ENCODE measurements at regions not wholly inside any gene's neighbourhood (a gene's known extent, or its start where the extent isn't known, plus 50 kb on each side); places are given as distances from the start of the nearest gene placed in this dataset.

DNA sequence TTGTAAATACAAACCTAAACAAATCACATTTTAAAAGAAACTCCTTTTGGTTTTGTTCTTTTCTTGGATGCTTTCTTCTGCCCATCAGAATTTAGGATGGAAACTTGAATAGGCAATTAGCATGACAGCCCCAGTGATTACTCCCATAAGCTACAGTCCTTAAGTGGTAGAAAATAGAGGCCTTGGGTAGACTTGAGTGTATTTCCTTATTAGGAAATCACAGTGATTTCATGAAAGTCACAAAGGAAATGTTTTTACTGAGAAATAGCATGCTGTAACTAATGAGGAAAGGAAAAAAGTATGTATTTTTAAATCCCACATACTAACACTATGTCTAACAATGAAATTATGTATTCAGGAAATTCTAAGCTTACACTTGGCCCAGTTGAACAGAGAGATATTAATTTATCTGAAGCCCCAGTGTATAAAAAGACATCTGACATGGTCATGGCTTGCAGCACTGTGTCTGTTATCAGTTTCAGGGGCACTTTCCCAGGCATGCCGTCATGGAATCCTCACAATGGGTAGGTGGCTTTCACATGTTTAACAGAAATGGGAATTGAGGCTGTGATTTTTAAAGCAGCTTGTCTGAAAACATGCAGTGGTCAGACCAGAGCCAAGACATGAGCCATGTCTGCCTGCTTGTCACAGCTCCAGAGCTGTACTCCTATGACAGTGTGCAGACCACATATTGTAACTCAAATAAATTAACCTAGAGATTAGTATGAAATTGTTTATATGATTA, 79.7 kb upstream of the TRIB2 start:
- no peak overlapping the region for H3K4me3 ChIP-seq (ENCODE audit: low read depth, low read length)
- TF ChIP-seq, protein P1, sequence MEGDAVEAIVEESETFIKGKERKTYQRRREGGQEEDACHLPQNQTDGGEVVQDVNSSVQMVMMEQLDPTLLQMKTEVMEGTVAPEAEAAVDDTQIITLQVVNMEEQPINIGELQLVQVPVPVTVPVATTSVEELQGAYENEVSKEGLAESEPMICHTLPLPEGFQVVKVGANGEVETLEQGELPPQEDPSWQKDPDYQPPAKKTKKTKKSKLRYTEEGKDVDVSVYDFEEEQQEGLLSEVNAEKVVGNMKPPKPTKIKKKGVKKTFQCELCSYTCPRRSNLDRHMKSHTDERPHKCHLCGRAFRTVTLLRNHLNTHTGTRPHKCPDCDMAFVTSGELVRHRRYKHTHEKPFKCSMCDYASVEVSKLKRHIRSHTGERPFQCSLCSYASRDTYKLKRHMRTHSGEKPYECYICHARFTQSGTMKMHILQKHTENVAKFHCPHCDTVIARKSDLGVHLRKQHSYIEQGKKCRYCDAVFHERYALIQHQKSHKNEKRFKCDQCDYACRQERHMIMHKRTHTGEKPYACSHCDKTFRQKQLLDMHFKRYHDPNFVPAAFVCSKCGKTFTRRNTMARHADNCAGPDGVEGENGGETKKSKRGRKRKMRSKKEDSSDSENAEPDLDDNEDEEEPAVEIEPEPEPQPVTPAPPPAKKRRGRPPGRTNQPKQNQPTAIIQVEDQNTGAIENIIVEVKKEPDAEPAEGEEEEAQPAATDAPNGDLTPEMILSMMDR (conservative IDR thresholded peaks at IDR 0.05; ENCODE audit: low read depth, low read length), result no peak
- DNase-seq (ENCODE audit: low read depth), result peak; percentile 27

DNA sequence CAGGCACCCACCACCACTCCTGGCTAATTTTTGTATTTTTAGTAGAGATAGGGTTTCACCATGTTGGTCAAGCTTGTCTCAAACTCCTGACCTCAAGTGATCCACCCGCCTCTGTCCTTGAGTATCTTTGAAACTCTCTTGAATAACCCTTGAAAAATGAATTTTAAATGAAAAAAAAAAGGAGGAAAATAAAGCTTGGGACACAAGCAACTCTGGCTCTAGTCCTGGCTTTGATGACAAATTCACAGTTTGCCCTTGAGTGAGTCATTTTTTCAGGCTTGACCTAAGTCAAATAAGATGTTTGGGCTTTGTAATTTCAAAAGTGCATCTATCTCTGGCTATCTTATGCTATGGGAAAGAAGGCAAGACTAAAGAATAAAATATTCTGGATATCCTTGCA, 79.0 kb upstream of the TRIB2 start:
- TF ChIP-seq, protein P1 (conservative IDR thresholded peaks at IDR 0.05; ENCODE audit: low read depth, low read length), result no peak
- peak; percentile 16 for DNase-seq (ENCODE audit: low read depth)
- H3K4me3 ChIP-seq (ENCODE audit: low read depth, low read length), result no peak overlapping the region

DNA sequence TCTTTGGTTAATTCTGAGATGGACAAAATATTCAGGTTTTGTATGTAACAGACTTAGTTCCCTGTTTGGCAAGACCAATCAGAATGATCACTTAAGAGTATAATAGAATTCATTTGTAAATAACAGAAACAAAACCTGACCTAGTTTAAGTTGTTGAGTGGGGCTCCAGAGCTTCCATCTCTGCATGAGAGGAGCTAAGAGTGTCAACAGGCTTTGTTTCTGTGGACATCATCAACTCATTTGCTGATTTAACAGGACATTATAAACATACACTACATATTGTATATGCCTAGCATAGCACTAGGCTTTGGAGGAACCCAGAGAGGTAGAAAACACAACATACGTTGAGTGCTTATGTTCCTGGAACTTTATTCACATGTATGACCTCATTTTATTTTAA, 75.3 kb upstream of the TRIB2 start:
- TF ChIP-seq, protein P1 (conservative IDR thresholded peaks at IDR 0.05; ENCODE audit: low read depth, low read length), result no peak
- DNase-seq (ENCODE audit: low read depth), result no peak
- H3K4me3 ChIP-seq (ENCODE audit: low read depth, low read length), result no peak overlapping the region

DNA sequence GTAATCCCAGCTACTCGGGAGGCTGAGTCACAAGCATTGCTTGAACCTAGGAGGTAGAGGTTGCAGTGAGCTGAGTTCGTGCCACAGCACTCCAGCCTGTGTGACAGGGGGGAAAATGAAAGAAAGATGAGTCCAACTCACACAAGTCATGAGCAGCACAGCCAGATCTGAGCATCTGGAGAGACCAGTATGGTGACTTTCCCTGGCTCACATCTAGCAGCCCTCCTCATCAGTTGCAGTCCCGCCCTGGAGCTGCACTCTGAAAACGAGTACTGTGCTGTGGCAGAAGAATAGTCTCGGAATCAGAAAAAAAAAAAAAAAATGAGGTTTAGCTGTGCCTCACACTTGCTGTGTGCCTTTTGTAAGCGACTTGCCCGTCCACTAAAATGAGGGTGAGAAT, 74.4 kb upstream of the TRIB2 start:
- H3K4me3 ChIP-seq (ENCODE audit: low read depth, low read length), result no peak overlapping the region
- no peak for DNase-seq (ENCODE audit: low read depth)
- TF ChIP-seq, protein P1 (conservative IDR thresholded peaks at IDR 0.05; ENCODE audit: low read depth, low read length), result no peak

DNA sequence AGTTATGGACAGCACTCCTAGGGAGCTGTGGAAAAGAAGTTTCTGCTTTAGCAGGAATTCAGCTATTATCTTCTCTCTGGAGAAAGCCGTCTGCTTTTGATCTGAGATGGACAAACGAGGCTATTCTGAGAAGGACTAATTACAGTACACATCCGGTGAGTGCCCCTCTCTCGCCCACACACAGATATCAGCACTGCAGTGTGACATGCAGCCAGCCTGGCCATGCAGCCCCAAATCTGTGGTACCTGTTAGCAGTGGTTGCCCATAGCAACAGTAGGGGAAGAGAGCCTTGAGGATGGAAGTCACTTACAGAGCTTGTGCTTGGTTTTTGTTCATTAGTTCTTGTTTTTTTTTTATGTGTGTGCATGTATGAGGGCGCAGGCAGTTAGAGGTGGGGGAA, 73.9 kb upstream of the TRIB2 start:
- TF ChIP-seq, protein P1 (conservative IDR thresholded peaks at IDR 0.05; ENCODE audit: low read depth, low read length), result no peak

DNA sequence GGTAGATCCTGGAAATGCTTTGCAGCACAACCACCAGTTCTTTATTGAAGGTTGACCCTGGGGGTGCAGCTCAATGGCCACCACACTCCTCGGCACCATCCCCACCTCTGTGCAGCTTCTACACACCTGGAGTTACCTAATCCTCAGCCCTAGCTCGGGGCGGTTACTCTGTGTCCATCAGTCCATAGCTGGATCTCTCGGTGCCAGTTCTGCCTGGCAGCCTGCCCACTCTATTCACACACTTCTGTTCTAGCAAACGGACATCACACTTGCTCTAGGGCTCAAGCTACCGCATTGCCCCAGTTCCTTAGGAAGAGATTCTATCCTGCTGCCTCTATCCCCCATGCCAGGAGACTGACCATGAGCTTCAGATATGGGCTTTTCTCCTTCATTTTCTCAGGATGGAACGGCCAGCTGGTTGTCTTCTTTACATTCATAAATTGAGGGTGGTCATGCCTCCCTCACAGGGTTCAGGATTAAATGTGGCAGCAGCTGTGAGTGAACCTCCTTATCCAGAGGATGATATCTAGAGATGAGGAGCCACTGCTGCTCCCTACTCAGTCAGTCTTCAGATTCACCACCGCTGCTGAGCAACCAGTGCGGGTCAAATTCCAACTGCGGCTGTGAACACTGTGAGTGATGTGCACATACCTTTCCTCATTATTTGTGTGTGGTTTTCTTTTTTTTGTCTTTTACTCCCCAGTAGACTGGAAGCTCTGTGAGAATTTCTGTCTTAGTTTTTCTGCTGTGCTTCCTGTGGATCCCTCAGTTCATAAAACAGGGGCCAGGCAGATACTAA, 66.9 kb upstream of the TRIB2 start:
- peak; percentile 48 for DNase-seq (ENCODE audit: low read depth)
- H3K4me3 ChIP-seq (ENCODE audit: low read depth, low read length), result no peak overlapping the region
- TF ChIP-seq, protein P1 (conservative IDR thresholded peaks at IDR 0.05; ENCODE audit: low read depth, low read length), result no peak

More for the DNA sequence above, 73.9 kb upstream of the TRIB2 start:
- H3K4me3 ChIP-seq (ENCODE audit: low read depth, low read length), result no peak overlapping the region
- no peak for DNase-seq (ENCODE audit: low read depth)

Data from choroid plexus epithelial cell (primary cell).